BJ (cell line): ENCODE measurements at regions not wholly inside any gene's neighbourhood (a gene's known extent, or its start where the extent isn't known, plus 50 kb on each side); places are given as distances from the start of the nearest gene placed in this dataset.

ENCODE experiments used
- CTCF ChIA-PET: fragments of 350-600 bp; formaldehyde crosslinking; extraction: SDS; loops from one replicate; lab custom pipeline; 2021; ENCODE audit warnings: antibody characterized with exemption, inconsistent platforms; lab: Yijun Ruan, JAX
- POLR2A ChIA-PET: fragments of 300-600 bp; sonication (Branson Sonifier 250); formaldehyde crosslinking; extraction: SDS; loops from one replicate; lab custom pipeline; 2021; ENCODE audit warnings: antibody characterized with exemption; lab: Charles Lee
- DNase-seq: peaks from one replicate; pipeline ENCODE4 v3.0.0-alpha.2; 2011; ENCODE audit warnings: low read depth
- H3K27me3 ChIP-seq: 2 replicates; pipeline ENCODE4 v1.6.0; 2011; ENCODE audit warnings: low read length; ENCODE audit not compliant: control insufficient read depth, insufficient read depth
- H3K36me3 ChIP-seq: 2 replicates; pipeline ENCODE4 v1.5.1; 2011; ENCODE audit warnings: low read length; ENCODE audit not compliant: control insufficient read depth, insufficient read depth
- H3K4me3 ChIP-seq: 2 replicates; pipeline ENCODE4 v1.5.1; 2011; ENCODE audit warnings: low read depth, mild to moderate bottlenecking, control low read depth, low read length
- CTCF ChIP-seq: IDR thresholded peaks from 2 replicates; pipeline ENCODE4 v1.5.1; 2011; ENCODE audit warnings: low read depth, mild to moderate bottlenecking, control low read depth, inconsistent platforms, low read length, moderate library complexity; ENCODE audit not compliant: insufficient read depth

DNA sequence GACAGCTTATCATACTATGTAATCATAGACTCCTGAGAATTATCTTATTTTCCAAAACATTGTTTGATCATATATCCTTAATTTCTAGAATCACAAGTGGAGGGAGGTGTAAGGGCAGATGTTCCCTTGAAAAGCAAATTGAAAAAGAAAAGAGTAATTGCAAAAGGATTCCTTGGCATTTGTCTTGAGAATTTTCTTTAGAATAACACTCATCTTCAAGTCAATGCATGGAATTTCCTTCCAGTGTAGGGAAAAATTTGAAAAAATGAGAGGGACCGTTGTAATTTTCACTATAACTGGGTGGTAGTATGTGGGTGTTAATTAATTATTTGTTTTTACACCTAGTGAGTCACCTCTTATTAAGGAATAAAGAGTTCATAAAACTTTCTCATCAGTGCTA lies 724.6 kb upstream of the ADAMTS5 start:
- Histone ChIP-seq H3K27me3 (no peaks in the 10 kb centered on the region), H3K4me3 (no peak overlapping the region), H3K36me3 (no peaks in the 10 kb centered on the region)
- no peak for DNase-seq
- ChIA-PET POLR2A (no interaction called here), CTCF (no interaction called here)
- no peak for TF ChIP-seq CTCF

DNA sequence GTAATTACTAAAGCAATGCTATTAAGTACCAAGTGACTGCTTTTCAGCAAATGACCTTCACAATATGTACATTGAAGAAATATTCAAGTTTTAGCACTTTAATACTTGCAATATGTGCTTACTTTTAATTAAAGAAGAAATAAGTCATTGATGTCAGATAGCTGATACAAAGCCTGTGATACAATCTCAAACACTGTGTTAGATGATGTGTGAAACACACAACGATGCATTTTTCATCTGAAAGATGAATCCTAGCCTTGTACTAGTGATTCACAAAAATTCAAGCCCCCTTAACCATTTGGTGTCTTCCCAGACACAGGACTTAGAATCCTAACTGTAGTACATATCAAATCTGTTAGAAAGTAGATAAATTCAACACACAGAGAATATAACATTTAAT lies 724.1 kb upstream of the ADAMTS5 start:
- DNase-seq, result no peak
- ChIA-PET CTCF (no interaction called here), POLR2A (no interaction called here)
- TF ChIP-seq CTCF, result no peak
- H3K36me3 ChIP-seq, result no peaks in the 10 kb centered on the region
- H3K27me3 ChIP-seq, result no peaks in the 10 kb centered on the region
- H3K4me3 ChIP-seq, result no peak overlapping the region

DNA sequence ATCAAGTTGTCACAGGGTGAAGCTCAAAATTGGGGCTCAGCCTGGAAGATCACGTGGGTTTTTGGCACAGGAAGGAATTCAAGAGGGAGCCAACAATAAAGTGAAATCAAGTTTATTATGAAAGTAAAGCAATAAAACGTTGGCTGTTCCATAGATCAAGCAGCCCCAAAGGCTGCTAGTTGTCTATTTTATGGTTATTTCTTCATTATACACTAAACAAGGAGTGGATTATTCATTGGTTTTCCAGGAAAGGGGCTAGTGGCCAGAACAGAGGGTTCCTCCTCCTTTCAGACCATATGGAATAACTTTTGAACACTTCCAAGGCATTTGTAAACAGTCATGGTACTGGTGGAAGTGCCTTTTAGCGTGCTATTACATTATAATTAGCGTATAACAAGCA lies 723.5 kb upstream of the ADAMTS5 start:
- no peak overlapping the region for H3K4me3 ChIP-seq
- H3K36me3 ChIP-seq, result no peaks in the 10 kb centered on the region
- no peak for DNase-seq
- no peak for TF ChIP-seq CTCF
- ChIA-PET POLR2A (no interaction called here), CTCF (no interaction called here)
- H3K27me3 ChIP-seq, result no peaks in the 10 kb centered on the region

DNA sequence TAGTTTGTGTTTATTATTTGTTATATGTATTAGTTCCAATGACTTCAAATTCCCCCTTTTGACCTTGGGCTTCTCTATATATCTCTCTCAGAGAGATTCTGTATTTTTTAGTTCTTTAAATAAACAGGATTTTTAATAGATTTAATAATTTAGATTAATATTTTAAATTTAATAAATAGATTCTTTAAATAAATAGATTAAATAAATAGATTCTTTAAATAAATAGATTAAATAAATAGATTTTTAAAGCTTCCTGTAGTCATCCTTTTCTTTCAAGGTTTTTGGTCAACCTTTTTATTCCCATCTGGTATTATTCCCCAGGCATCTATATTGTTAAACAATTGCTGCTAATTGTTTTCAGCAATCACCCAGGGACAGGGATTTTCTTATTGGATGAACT lies 721.9 kb upstream of the ADAMTS5 start:
- DNase-seq, result no peak
- TF ChIP-seq CTCF, result no peak
- H3K36me3 ChIP-seq, result no peaks in the 10 kb centered on the region
- H3K27me3 ChIP-seq, result no peaks in the 10 kb centered on the region
- POLR2A ChIA-PET, result no interaction called here
- H3K4me3 ChIP-seq, result no peak overlapping the region
- CTCF ChIA-PET, result interaction anchor here (0.6 kb wide), 1 partner anchor 739 kb away, joined by 3 read pairs; no protein-coding TSS in a partner anchor

GRCh38 chr21:27683292-27683691 lies 716.4 kb upstream of the ADAMTS5 start:
- ChIA-PET POLR2A (no interaction called here), CTCF (no interaction called here)
- Histone ChIP-seq H3K27me3 (no peaks in the 10 kb centered on the region), H3K36me3 (no peaks in the 10 kb centered on the region), H3K4me3 (no peak overlapping the region)
- DNase-seq, result no peak
- no peak for TF ChIP-seq CTCF
